CD4-positive, alpha-beta memory T cell (primary cell): ENCODE measurements at regions not wholly inside any gene's neighbourhood (a gene's known extent, or its start where the extent isn't known, plus 50 kb on each side); places are given as distances from the start of the nearest gene placed in this dataset.

Experiments
- CTCF ChIA-PET: fragments of 350-600 bp; sonication (Branson Sonifier 250); formaldehyde crosslinking; loops from one replicate; lab custom pipeline; 2021; ENCODE audit warnings: inconsistent platforms; ENCODE audit not compliant: partially characterized antibody; lab: Charles Lee
- POLR2A ChIA-PET: fragments of 350-600 bp; sonication (Branson Sonifier 250); formaldehyde crosslinking; loops from one replicate; lab custom pipeline; 2021; ENCODE audit not compliant: partially characterized antibody; lab: Charles Lee
- DNase-seq, 5 donors: peaks; one replicate each; pipeline versions ENCODE4 v3.0.0 to v3.0.0-alpha.2; 2020 to 2022; ENCODE audit warnings: mixed read lengths in 1 of 5
- H3K27ac ChIP-seq: one replicate; pipeline ENCODE4 v1.7.0; 2013; ENCODE audit warnings: low read depth, low read length
- H3K27me3 ChIP-seq: 2 replicates; pipeline ENCODE4 v1.7.0; 2013; ENCODE audit warnings: mild to moderate bottlenecking, low read length, moderate library complexity; ENCODE audit not compliant: insufficient read depth
- H3K36me3 ChIP-seq: 2 replicates; pipeline ENCODE4 v1.7.0; 2013; ENCODE audit warnings: mild to moderate bottlenecking, low read length, moderate library complexity; ENCODE audit not compliant: insufficient read depth
- H3K4me1 ChIP-seq: 2 replicates; pipeline ENCODE4 v1.7.0; 2013; ENCODE audit warnings: mild to moderate bottlenecking, low read length, moderate library complexity; ENCODE audit not compliant: insufficient read depth
- H3K4me3 ChIP-seq, 2 donors: one replicate each; pipeline ENCODE4 v1.7.0; 2013; ENCODE audit warnings: low read length in 2 of 2, mild to moderate bottlenecking in 1 of 2
- H3K9me3 ChIP-seq, 2 donors: one replicate each; pipeline ENCODE4 v1.7.0; 2013; ENCODE audit warnings: low read length in 2 of 2, control low read depth in 1 of 2; ENCODE audit not compliant: control insufficient read depth in 1 of 2
- H3K27ac Mint-ChIP-seq, 7 donors: one replicate each; pipeline ENCODE4 v1.8.0; 2020 to 2021; ENCODE audit warnings: mixed read lengths in 7 of 7, mild to moderate bottlenecking in 6 of 7, inconsistent platforms in 3 of 7, moderate library complexity in 3 of 7
- H3K27me3 Mint-ChIP-seq, 2 donors: one replicate each; pipeline ENCODE4 v1.8.0; 2020 to 2021; ENCODE audit warnings: mixed read lengths in 2 of 2
- H3K36me3 Mint-ChIP-seq, 2 donors: one replicate each; pipeline ENCODE4 v1.8.0; 2020 to 2021; ENCODE audit warnings: mixed read lengths in 2 of 2, inconsistent platforms in 1 of 2, mild to moderate bottlenecking in 1 of 2
- H3K4me1 Mint-ChIP-seq, 4 donors: one replicate each; pipeline ENCODE4 v1.8.0; 2020 to 2021; ENCODE audit warnings: mixed read lengths in 4 of 4, mild to moderate bottlenecking in 1 of 4
- H3K4me3 Mint-ChIP-seq, 8 donors: one replicate each; pipeline ENCODE4 v1.8.0; 2020 to 2021; ENCODE audit warnings: mixed read lengths in 8 of 8, mild to moderate bottlenecking in 7 of 8, moderate library complexity in 6 of 8, inconsistent platforms in 3 of 8
- H3K9me3 Mint-ChIP-seq, 8 donors: one replicate each; pipeline ENCODE4 v1.8.0; 2020 to 2021; ENCODE audit warnings: mixed read lengths in 8 of 8, mild to moderate bottlenecking in 5 of 8, inconsistent platforms in 3 of 8, moderate library complexity in 1 of 8
- intact Hi-C: fragments of 100-400 bp; cut with micrococcal nuclease; formaldehyde crosslinking; loops from one replicate; pipeline ENCODE4 v1.15.1; 2023

GRCh38 chr7:42469341-42469740 is 232.3 kb upstream of the GLI3 start:
- ChIA-PET POLR2A (no interaction called here), CTCF (no interaction called here)
- Mint-ChIP-seq H3K27me3 (no peaks in the 10 kb centered on the region), H3K9me3 (peaks cover 0 to 8% (median 2%) of the 10 kb centered on the region in 8 donors), H3K27ac (no peak overlapping the region), H3K4me1 (no peaks in the 10 kb centered on the region), H3K36me3 (no peaks in the 10 kb centered on the region), H3K4me3 (no peak overlapping the region)
- no peaks in the 10 kb centered on the region for H3K9me3 ChIP-seq
- H3K4me3 ChIP-seq = no peak overlapping the region
- H3K27me3 ChIP-seq = no peaks in the 10 kb centered on the region
- H3K27ac ChIP-seq = no peak overlapping the region
- H3K4me1 ChIP-seq = no peaks in the 10 kb centered on the region
- no peak for DNase-seq
- H3K36me3 ChIP-seq = no peaks in the 10 kb centered on the region
- intact Hi-C loops = no loop called here

- Mint-ChIP-seq H3K27ac (no peak overlapping the region), H3K27me3 (no peaks in the 10 kb centered on the region), H3K4me3 (no peak overlapping the region), H3K4me1 (no peaks in the 10 kb centered on the region), H3K36me3 (no peaks in the 10 kb centered on the region), H3K9me3 (peaks cover 0 to 7% (median 1%) of the 10 kb centered on the region in 8 donors)
- ChIA-PET CTCF (no interaction called here), POLR2A (no interaction called here)
- Histone ChIP-seq H3K4me3 (no peak overlapping the region), H3K36me3 (no peaks in the 10 kb centered on the region), H3K9me3 (no peaks in the 10 kb centered on the region), H3K4me1 (no peaks in the 10 kb centered on the region), H3K27ac (no peak overlapping the region), H3K27me3 (no peaks in the 10 kb centered on the region)
- intact Hi-C loops = no loop called here
- DNase-seq = no peak
Measured at GRCh38 chr7:42468471-42468870, 231.5 kb upstream of the GLI3 start.

- Histone ChIP-seq H3K4me1 (no peaks in the 10 kb centered on the region), H3K36me3 (no peaks in the 10 kb centered on the region), H3K27ac (no peak overlapping the region), H3K4me3 (no peak overlapping the region), H3K27me3 (no peaks in the 10 kb centered on the region), H3K9me3 (no peaks in the 10 kb centered on the region)
- Mint-ChIP-seq H3K27ac (no peak overlapping the region), H3K36me3 (no peaks in the 10 kb centered on the region), H3K27me3 (no peaks in the 10 kb centered on the region), H3K4me1 (no peaks in the 10 kb centered on the region), H3K4me3 (no peak overlapping the region), H3K9me3 (peaks cover 0 to 3% (median 0%) of the 10 kb centered on the region in 8 donors)
- CTCF ChIA-PET = no interaction called here
- POLR2A ChIA-PET = no interaction called here
- intact Hi-C loops = no loop called here
- no peak for DNase-seq
Measured at GRCh38 chr7:42461537-42461936, 224.5 kb upstream of the GLI3 start.

- H3K36me3 ChIP-seq = no peaks in the 10 kb centered on the region
- Mint-ChIP-seq H3K4me1 (no peaks in the 10 kb centered on the region), H3K36me3 (no peaks in the 10 kb centered on the region), H3K27me3 (no peaks in the 10 kb centered on the region), H3K4me3 (no peak overlapping the region), H3K9me3 (peaks cover 0 to 3% (median 0%) of the 10 kb centered on the region in 8 donors), H3K27ac (no peak overlapping the region)
- CTCF ChIA-PET = no interaction called here
- H3K4me3 ChIP-seq = no peak overlapping the region
- intact Hi-C loops = no loop called here
- POLR2A ChIA-PET = no interaction called here
- no peaks in the 10 kb centered on the region for H3K9me3 ChIP-seq
- no peak for DNase-seq
- no peaks in the 10 kb centered on the region for H3K4me1 ChIP-seq
- no peak overlapping the region for H3K27ac ChIP-seq
- H3K27me3 ChIP-seq = no peaks in the 10 kb centered on the region
Measured at GRCh38 chr7:42460933-42461332, 223.9 kb upstream of the GLI3 start.

GRCh38 chr7:42460148-42460547 is 223.1 kb upstream of the GLI3 start:
- Mint-ChIP-seq H3K9me3 (peaks cover 0 to 3% (median 0%) of the 10 kb centered on the region in 8 donors), H3K27ac (no peak overlapping the region), H3K4me3 (no peak overlapping the region), H3K36me3 (no peaks in the 10 kb centered on the region), H3K27me3 (no peaks in the 10 kb centered on the region), H3K4me1 (no peaks in the 10 kb centered on the region)
- intact Hi-C loops = no loop called here
- Histone ChIP-seq H3K27ac (no peak overlapping the region), H3K36me3 (no peaks in the 10 kb centered on the region), H3K27me3 (no peaks in the 10 kb centered on the region), H3K4me3 (no peak overlapping the region), H3K9me3 (no peaks in the 10 kb centered on the region), H3K4me1 (no peaks in the 10 kb centered on the region)
- ChIA-PET CTCF (no interaction called here), POLR2A (no interaction called here)
- DNase-seq = no peak

DNA sequence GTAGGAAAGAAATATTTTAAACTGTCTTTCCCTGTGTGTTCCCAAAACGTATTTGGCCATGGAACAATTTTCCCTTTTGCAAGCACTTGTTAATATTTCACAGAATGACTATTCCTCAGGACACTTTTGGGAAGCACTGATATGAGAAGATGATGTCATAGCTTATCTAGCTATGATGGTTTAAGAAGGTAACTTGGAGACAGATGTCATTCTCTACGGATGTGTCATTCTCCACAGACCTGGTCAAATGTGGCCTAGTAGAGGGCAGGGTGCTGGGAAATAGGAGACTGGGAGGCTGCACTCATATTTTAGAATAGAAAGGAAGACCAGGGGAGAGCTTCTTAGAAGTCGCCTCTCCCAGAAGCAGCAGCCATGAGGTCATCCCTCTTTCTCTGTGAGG is 220.7 kb upstream of the GLI3 start:
- Mint-ChIP-seq H3K36me3 (no peaks in the 10 kb centered on the region), H3K4me1 (peaks cover 0 to 7% (median 0%) of the 10 kb centered on the region in 4 donors), H3K27ac (no peak overlapping the region), H3K4me3 (no peak overlapping the region), H3K27me3 (peaks cover 0 to 2% of the 10 kb centered on the region in 2 donors), H3K9me3 (no peaks in the 10 kb centered on the region)
- Histone ChIP-seq H3K27me3 (no peaks in the 10 kb centered on the region), H3K4me3 (no peak overlapping the region), H3K36me3 (no peaks in the 10 kb centered on the region), H3K27ac (no peak overlapping the region), H3K4me1 (no peaks in the 10 kb centered on the region), H3K9me3 (no peaks in the 10 kb centered on the region)
- no peak for DNase-seq
- ChIA-PET CTCF (no interaction called here), POLR2A (no interaction called here)
- intact Hi-C loops = no loop called here

DNA sequence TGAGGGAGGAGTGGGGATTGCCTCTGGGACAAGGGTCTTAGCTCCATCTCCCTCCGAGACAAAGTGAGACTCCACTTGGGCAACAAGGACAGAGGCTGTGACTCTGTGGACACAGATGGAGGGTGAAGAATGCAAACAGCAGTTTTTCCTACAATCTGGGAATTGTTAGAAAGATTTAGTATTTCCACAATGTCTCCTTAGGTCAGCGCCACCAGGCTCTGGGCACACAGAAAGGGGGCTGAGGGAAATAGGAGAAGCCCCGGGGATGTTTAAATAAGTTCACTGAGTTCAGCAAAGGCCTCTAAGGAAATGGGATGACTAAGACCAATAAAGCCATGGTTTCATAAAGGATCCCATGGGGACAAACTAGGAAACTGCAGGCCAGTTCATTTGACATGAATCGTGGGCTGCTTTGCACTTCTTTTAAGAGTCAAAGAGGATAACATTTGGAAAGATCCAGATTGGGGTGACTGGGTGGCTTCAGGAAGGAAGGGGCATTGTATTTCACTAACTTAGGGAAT is 219.8 kb upstream of the GLI3 start:
- Histone ChIP-seq H3K9me3 (no peaks in the 10 kb centered on the region), H3K27me3 (no peaks in the 10 kb centered on the region), H3K4me3 (no peak overlapping the region), H3K4me1 (no peaks in the 10 kb centered on the region), H3K27ac (no peak overlapping the region), H3K36me3 (no peaks in the 10 kb centered on the region)
- peaks cover 0 to 2% of the 10 kb centered on the region in 2 donors for H3K27me3 Mint-ChIP-seq
- no peak overlapping the region for H3K4me3 Mint-ChIP-seq
- intact Hi-C loops = no loop called here
- ChIA-PET CTCF (no interaction called here), POLR2A (no interaction called here)
- DNase-seq = no peak
- H3K4me1 Mint-ChIP-seq = peaks cover 0 to 7% (median 0%) of the 10 kb centered on the region in 4 donors
- H3K9me3 Mint-ChIP-seq = peaks cover 0 to 6% (median 0%) of the 10 kb centered on the region in 8 donors
- H3K27ac Mint-ChIP-seq = no peak overlapping the region
- no peaks in the 10 kb centered on the region for H3K36me3 Mint-ChIP-seq

DNA sequence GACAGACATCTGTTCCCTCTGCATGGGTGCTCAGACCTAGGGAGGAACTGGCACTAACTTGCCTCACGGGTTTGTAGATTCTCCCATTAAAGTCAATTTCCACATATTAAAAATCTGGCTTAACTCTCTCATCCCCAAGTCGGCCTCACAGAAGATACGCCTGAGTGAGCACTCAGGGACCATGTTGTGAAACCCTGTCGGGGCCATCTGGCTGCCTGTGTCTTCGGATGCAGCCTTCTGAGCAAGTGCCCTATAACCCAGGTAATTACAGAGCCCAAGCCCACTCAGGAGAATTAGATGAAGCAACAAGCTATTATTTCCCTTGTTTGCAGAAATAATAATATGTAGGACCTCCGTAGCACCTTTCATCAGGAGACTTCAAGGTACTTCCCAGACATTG is 219.3 kb upstream of the GLI3 start:
- Mint-ChIP-seq H3K27ac (no peak overlapping the region), H3K4me3 (no peak overlapping the region), H3K27me3 (peaks cover 0 to 2% of the 10 kb centered on the region in 2 donors), H3K9me3 (peaks cover 0 to 7% (median 0%) of the 10 kb centered on the region in 8 donors), H3K36me3 (no peaks in the 10 kb centered on the region), H3K4me1 (peaks cover 0 to 7% (median 0%) of the 10 kb centered on the region in 4 donors)
- no peaks in the 10 kb centered on the region for H3K36me3 ChIP-seq
- intact Hi-C loops = no loop called here
- H3K27ac ChIP-seq = no peak overlapping the region
- H3K9me3 ChIP-seq = no peaks in the 10 kb centered on the region
- no peaks in the 10 kb centered on the region for H3K27me3 ChIP-seq
- H3K4me3 ChIP-seq = no peak overlapping the region
- ChIA-PET POLR2A (no interaction called here), CTCF (no interaction called here)
- no peaks in the 10 kb centered on the region for H3K4me1 ChIP-seq
- no peak for DNase-seq
